Naive B cell (primary cell): ENCODE measurements at regions not wholly inside any gene's neighbourhood (a gene's known extent, or its start where the extent isn't known, plus 50 kb on each side); places are given as distances from the start of the nearest gene placed in this dataset.

Experiments used
- ATAC-seq, 2 donors: fragments of 150-1000 bp; cut with Tn5 transposase; 2 replicates each; pipeline ENCODE4 v1.10.0; 2021; ENCODE audit warnings: low read depth in 2 of 2, mild to moderate bottlenecking in 2 of 2, moderate library complexity in 2 of 2
- DNase-seq: peaks from one replicate; pipeline ENCODE4 v3.0.0; 2022
- H3K27ac Mint-ChIP-seq, 6 donors: one replicate each; pipeline ENCODE4 v1.8.0; 2020 to 2022; ENCODE audit warnings: mild to moderate bottlenecking in 6 of 6, mixed read lengths in 6 of 6, moderate library complexity in 5 of 6, inconsistent platforms in 2 of 6
- H3K27me3 Mint-ChIP-seq, 3 donors: one replicate each; pipeline ENCODE4 v1.8.0; 2021 to 2022; ENCODE audit warnings: mixed read lengths in 3 of 3, mild to moderate bottlenecking in 1 of 3
- H3K36me3 Mint-ChIP-seq, 2 donors: one replicate each; pipeline ENCODE4 v1.8.0; 2020 to 2022; ENCODE audit warnings: mixed read lengths in 2 of 2, inconsistent platforms in 1 of 2, mild to moderate bottlenecking in 1 of 2
- H3K4me1 Mint-ChIP-seq, 3 donors: one replicate each; pipeline ENCODE4 v1.8.0; 2020 to 2022; ENCODE audit warnings: mixed read lengths in 3 of 3, inconsistent platforms in 1 of 3, mild to moderate bottlenecking in 1 of 3, moderate library complexity in 1 of 3
- H3K4me3 Mint-ChIP-seq, 8 donors: one replicate each; pipeline ENCODE4 v1.8.0; 2020 to 2022; ENCODE audit warnings: mild to moderate bottlenecking in 8 of 8, mixed read lengths in 8 of 8, moderate library complexity in 8 of 8, inconsistent platforms in 2 of 8
- H3K9me3 Mint-ChIP-seq, 7 donors: one replicate each; pipeline ENCODE4 v1.8.0; 2020 to 2022; ENCODE audit warnings: mixed read lengths in 7 of 7, mild to moderate bottlenecking in 5 of 7, inconsistent platforms in 2 of 7, moderate library complexity in 1 of 7

DNA sequence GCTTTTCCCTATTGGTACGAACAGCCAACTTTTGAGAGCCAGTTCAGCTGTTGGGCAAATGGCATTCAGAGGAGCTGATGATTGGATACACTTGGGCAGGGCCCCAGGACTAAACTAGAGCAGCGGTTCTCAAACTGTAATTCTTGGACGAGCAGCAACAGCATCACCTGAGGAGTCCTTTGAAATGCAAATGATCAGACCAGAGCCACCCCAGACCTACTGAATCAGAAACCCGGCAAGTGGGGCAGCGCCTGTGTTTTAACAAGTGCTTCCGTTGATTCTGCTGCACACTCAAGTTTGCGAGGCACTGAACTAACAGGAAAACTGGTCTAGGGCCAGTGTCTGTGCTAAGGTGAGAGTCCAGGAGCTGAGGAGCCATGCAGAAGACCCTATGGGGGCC, 239.7 kb downstream of the UACA start:
- peaks cover 3 to 14% (median 5%) of the 10 kb centered on the region in 7 donors for H3K9me3 Mint-ChIP-seq
- H3K27ac Mint-ChIP-seq: no peak overlapping the region
- ATAC-seq (no peak), DNase-seq (no peak)
- H3K4me3 Mint-ChIP-seq: no peak overlapping the region
- H3K4me1 Mint-ChIP-seq: peaks cover 33 to 45% (median 34%) of the 10 kb centered on the region in 3 donors
- H3K36me3 Mint-ChIP-seq: peaks cover 6 to 9% of the 10 kb centered on the region in 2 donors
- H3K27me3 Mint-ChIP-seq: peaks cover 8 to 20% (median 14%) of the 10 kb centered on the region in 3 donors

- peaks cover 29 to 40% (median 30%) of the 10 kb centered on the region in 3 donors for H3K4me1 Mint-ChIP-seq
Observed at GRCh38 chr15:70523192-70523591, 240.2 kb downstream of the UACA start.

DNA sequence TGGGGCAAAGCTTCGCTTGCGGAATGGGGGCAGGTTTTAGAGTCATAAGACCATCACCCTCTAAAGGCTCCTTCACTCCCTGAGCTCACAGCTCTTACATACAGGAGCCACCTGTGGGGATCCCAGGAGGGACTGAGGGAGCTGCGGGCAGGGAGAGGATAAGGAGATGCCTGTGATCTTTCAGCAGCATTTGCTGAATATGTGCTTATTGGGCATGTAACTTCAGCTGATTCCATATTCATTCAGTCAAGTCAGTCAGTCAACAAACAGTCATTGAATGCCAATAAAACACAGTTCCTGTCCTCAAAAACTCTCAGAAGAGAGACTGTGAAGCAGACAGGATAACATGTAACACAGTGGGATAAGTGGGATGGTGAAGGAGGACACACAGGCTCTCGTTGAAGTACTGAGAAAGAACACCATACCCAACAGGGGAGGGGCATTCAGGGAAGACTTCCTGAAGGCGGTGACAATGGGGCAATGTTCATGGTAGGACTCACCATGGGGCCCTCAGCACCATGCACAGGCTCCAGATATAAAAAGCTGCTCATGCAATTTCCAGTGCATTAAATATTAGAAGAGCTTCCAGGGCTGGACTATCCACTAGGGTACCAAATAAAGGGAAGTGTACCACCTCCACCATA, 240.9 kb downstream of the UACA start:
- DNase-seq: no peak
- peak overlapping the region in 1 of 8 donors; percentile 59 for H3K4me3 Mint-ChIP-seq
- peaks cover 24 to 33% (median 26%) of the 10 kb centered on the region in 3 donors for H3K4me1 Mint-ChIP-seq
- no peak overlapping the region for H3K27ac Mint-ChIP-seq
- ATAC-seq: no peak
- peaks cover 0 to 4% (median 2%) of the 10 kb centered on the region in 7 donors for H3K9me3 Mint-ChIP-seq
- H3K27me3 Mint-ChIP-seq: peaks cover 14 to 28% (median 17%) of the 10 kb centered on the region in 3 donors
- no peaks in the 10 kb centered on the region for H3K36me3 Mint-ChIP-seq

More at GRCh38 chr15:70523192-70523591, 240.2 kb downstream of the UACA start:
- no peak for DNase-seq
- peaks cover 2 to 10% (median 3%) of the 10 kb centered on the region in 7 donors for H3K9me3 Mint-ChIP-seq
- H3K27me3 Mint-ChIP-seq: peaks cover 12 to 25% (median 14%) of the 10 kb centered on the region in 3 donors
- H3K4me3 Mint-ChIP-seq: no peak overlapping the region
- peaks cover 3 to 5% of the 10 kb centered on the region in 2 donors for H3K36me3 Mint-ChIP-seq
- ATAC-seq: no peak
- peak overlapping the region in 1 of 6 donors; percentile 88 for H3K27ac Mint-ChIP-seq

DNA sequence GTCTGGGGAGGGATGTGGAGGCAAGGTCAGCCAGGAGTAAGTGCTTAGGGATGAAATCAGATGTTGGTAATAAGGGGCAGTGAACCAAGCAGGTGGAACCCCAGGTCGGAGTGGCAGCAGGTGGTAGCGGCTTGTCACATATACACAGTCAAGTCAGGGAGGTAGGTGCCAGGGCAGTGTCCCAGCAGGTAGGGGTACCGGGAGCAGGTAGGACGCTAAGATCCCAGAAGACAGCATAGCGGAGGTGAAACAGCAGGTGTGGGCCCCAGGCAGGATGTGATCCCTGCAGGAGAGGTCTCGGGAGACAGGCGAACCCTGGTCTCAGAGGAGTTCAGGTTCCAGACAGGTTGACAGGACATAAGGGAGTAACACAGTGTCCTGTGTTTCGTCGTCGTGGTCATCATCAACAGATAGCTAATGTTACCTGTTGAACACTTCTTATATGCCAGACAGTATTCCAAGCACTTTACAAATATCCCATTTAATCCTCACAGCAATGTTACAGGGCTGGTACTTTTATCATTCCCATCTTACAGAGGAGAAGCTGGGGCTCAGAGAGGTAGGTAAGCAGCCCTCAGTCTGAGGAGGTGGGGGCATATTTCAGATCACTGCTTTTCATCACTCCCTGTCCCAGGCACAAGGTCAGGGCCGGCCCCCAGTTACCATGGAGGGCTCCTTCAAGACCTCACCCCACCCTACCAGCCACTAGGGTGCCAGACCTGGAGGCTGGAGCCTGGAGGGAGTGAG, 241.6 kb downstream of the UACA start:
- peaks cover 17 to 34% (median 24%) of the 10 kb centered on the region in 3 donors for H3K27me3 Mint-ChIP-seq
- DNase-seq: no peak
- H3K27ac Mint-ChIP-seq: peak overlapping the region in 2 of 6 donors; percentile 20 to 64
- peaks cover 17 to 26% (median 21%) of the 10 kb centered on the region in 3 donors for H3K4me1 Mint-ChIP-seq
- H3K36me3 Mint-ChIP-seq: no peaks in the 10 kb centered on the region
- no peak overlapping the region for H3K4me3 Mint-ChIP-seq
- no peak for ATAC-seq
- H3K9me3 Mint-ChIP-seq: peaks cover 0 to 4% (median 0%) of the 10 kb centered on the region in 7 donors

DNA sequence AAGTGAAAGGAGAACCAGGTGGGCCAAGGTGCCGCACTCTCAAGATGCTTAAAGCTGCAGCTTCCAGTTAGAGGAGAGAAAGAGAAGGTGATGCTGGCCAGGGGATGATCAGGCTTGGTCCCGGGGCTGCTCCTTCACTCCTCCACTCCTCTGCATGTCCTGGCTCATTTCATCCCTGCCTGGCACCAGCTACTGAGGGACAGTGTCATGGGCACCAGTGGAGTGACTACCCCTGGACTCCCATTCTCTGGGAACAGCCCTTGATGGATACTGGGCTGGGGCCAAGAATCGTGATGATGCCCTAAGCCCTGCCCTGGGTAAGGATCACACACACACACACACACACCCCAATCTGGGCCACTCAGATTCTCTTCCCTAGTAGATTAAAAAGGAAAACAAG, 243.7 kb downstream of the UACA start:
- Mint-ChIP-seq H3K36me3 (no peaks in the 10 kb centered on the region), H3K27ac (peak overlapping the region in 2 of 6 donors; percentile 9 to 44), H3K4me1 (peaks cover 4 to 8% (median 7%) of the 10 kb centered on the region in 3 donors), H3K4me3 (no peak overlapping the region), H3K9me3 (peaks cover 0 to 2% (median 0%) of the 10 kb centered on the region in 7 donors), H3K27me3 (peaks cover 17 to 43% (median 33%) of the 10 kb centered on the region in 3 donors)
- DNase-seq: no peak
- ATAC-seq: no peak

- H3K27me3 Mint-ChIP-seq: peaks cover 17 to 45% (median 38%) of the 10 kb centered on the region in 3 donors
- DNase-seq (no peak), ATAC-seq (no peak)
- peaks cover 0 to 3% (median 3%) of the 10 kb centered on the region in 3 donors for H3K4me1 Mint-ChIP-seq
- no peak overlapping the region for H3K27ac Mint-ChIP-seq
- peaks cover 0 to 2% (median 0%) of the 10 kb centered on the region in 7 donors for H3K9me3 Mint-ChIP-seq
- H3K4me3 Mint-ChIP-seq: peak overlapping the region in 1 of 8 donors; percentile 21
- H3K36me3 Mint-ChIP-seq: no peaks in the 10 kb centered on the region
Observed at GRCh38 chr15:70519004-70519365, 244.4 kb downstream of the UACA start.

- no peak for DNase-seq
- H3K27ac Mint-ChIP-seq: no peak overlapping the region
- H3K4me1 Mint-ChIP-seq: no peaks in the 10 kb centered on the region
- no peak for ATAC-seq
- peak overlapping the region in 1 of 8 donors; percentile 21 for H3K4me3 Mint-ChIP-seq
- H3K9me3 Mint-ChIP-seq: peaks cover 0 to 2% (median 0%) of the 10 kb centered on the region in 7 donors
- H3K36me3 Mint-ChIP-seq: no peaks in the 10 kb centered on the region
- H3K27me3 Mint-ChIP-seq: peaks cover 17 to 45% (median 42%) of the 10 kb centered on the region in 3 donors
Observed at GRCh38 chr15:70518201-70519003, 245.0 kb downstream of the UACA start.

DNA sequence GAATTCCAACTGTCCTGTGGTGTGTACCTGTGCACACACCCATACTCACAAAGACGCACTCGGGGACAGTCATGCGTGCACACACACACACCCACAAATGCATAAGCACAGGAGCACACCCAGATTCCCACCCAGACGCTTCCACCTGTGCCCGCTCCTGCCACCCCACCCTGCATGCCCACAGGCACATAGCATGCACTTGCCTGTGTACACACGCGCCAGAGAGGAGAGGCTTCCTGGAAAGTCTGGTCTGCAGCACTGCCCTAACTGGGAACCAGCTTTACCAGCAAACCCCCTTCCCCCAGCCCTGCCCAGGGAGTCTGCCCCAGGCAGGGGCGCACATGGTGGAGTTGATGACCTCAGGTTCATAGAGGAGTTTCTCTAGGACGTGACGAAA, 246.2 kb downstream of the UACA start:
- no peaks in the 10 kb centered on the region for H3K4me1 Mint-ChIP-seq
- no peak for DNase-seq
- no peaks in the 10 kb centered on the region for H3K36me3 Mint-ChIP-seq
- peak overlapping the region in 1 of 8 donors; percentile 73 for H3K4me3 Mint-ChIP-seq
- no peak overlapping the region for H3K27ac Mint-ChIP-seq
- peaks cover 0 to 8% (median 2%) of the 10 kb centered on the region in 7 donors for H3K9me3 Mint-ChIP-seq
- H3K27me3 Mint-ChIP-seq: peaks cover 14 to 45% (median 42%) of the 10 kb centered on the region in 3 donors
- no peak for ATAC-seq

GRCh38 chr15:70516408-70517193, 246.8 kb downstream of the UACA start:
- DNase-seq: no peak
- H3K4me1 Mint-ChIP-seq: peaks cover 0 to 5% (median 0%) of the 10 kb centered on the region in 3 donors
- peaks cover 0 to 9% (median 6%) of the 10 kb centered on the region in 7 donors for H3K9me3 Mint-ChIP-seq
- no peaks in the 10 kb centered on the region for H3K36me3 Mint-ChIP-seq
- peak overlapping the region in 1 of 6 donors; percentile 76 for H3K27ac Mint-ChIP-seq
- ATAC-seq: no peak
- H3K4me3 Mint-ChIP-seq: no peak overlapping the region
- H3K27me3 Mint-ChIP-seq: peaks cover 12 to 42% (median 42%) of the 10 kb centered on the region in 3 donors

DNA sequence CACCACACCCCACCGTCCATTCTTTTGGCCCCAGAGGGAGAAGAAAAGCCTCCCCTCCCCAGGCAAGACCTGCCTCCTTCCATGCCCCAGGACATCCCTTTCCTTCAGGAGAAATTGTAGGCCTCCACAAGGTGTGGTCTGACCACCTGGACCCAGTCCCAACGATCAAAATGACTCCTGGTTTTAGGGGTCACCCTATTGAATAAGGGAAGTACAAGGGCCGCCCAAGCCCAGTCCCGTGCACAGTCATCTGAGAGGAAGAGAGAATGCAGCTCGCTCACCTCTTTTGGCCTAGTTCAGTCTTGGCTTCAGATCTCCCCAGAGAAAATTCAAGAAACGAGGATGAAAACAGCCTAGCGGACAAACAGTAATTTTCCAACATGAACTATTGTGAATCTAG, 249.1 kb downstream of the UACA start:
- no peak for DNase-seq
- no peak for ATAC-seq
- H3K4me1 Mint-ChIP-seq: peaks cover 0 to 7% (median 0%) of the 10 kb centered on the region in 3 donors
- peaks cover 9 to 14% of the 10 kb centered on the region in 2 donors for H3K36me3 Mint-ChIP-seq
- no peak overlapping the region for H3K4me3 Mint-ChIP-seq
- H3K27me3 Mint-ChIP-seq: peaks cover 3 to 40% (median 32%) of the 10 kb centered on the region in 3 donors
- peaks cover 9 to 27% (median 23%) of the 10 kb centered on the region in 7 donors for H3K9me3 Mint-ChIP-seq
- peak overlapping the region in 1 of 6 donors; percentile 5 for H3K27ac Mint-ChIP-seq

- Mint-ChIP-seq H3K27ac (peak overlapping the region in 1 of 6 donors; percentile 5), H3K9me3 (peaks cover 9 to 28% (median 25%) of the 10 kb centered on the region in 7 donors), H3K36me3 (peaks cover 9 to 14% of the 10 kb centered on the region in 2 donors), H3K4me3 (no peak overlapping the region), H3K4me1 (peaks cover 4 to 7% (median 4%) of the 10 kb centered on the region in 3 donors), H3K27me3 (peaks cover 3 to 36% (median 27%) of the 10 kb centered on the region in 3 donors)
- ATAC-seq (no peak), DNase-seq (no peak)
Observed at GRCh38 chr15:70513819-70514218, 249.5 kb downstream of the UACA start.

GRCh38 chr15:70512772-70513362, 250.5 kb downstream of the UACA start:
- no peak overlapping the region for H3K4me3 Mint-ChIP-seq
- ATAC-seq (peak; percentile 64 to 67), DNase-seq (no peak)
- H3K36me3 Mint-ChIP-seq: peaks cover 9 to 14% of the 10 kb centered on the region in 2 donors
- peaks cover 6 to 8% (median 7%) of the 10 kb centered on the region in 3 donors for H3K4me1 Mint-ChIP-seq
- no peak overlapping the region for H3K27ac Mint-ChIP-seq
- peaks cover 9 to 30% (median 27%) of the 10 kb centered on the region in 7 donors for H3K9me3 Mint-ChIP-seq
- H3K27me3 Mint-ChIP-seq: peaks cover 3 to 29% (median 21%) of the 10 kb centered on the region in 3 donors
